ENCODE measurements at regions not wholly inside any gene's neighbourhood (a gene's known extent, or its start where the extent isn't known, plus 50 kb on each side); places are given as distances from the start of the nearest gene placed in this dataset.

DNA sequence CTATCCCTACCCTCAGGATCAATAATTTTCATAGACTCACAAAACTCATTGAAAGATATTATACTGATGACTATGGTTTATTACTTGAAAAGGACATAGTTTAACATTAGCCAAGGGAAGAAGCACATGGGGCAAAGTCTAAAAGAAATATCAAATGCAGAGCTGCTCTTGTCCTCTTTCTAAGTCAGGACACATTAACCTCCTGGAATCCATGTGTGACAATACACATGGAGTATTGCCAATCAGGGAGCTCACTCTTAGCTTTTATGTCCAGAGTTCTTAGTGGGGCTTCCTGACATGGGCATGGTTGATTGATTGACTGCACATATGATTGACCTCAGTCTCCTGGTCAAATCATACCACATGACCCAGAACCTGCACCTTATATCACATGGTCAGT, 165.5 kb upstream of the COX7C start:
- TF ChIP-seq EZH2 (IDR thresholded peaks at IDR 0.05) (no peak), POLR2AphosphoS5 (IDR thresholded peaks at IDR 0.05; ENCODE audit: borderline replicate concordance, low read depth, low read length) (no peak)
